ENCODE measurements at regions not wholly inside any gene's neighbourhood (a gene's known extent, or its start where the extent isn't known, plus 50 kb on each side); places are given as distances from the start of the nearest gene placed in this dataset.

DNA sequence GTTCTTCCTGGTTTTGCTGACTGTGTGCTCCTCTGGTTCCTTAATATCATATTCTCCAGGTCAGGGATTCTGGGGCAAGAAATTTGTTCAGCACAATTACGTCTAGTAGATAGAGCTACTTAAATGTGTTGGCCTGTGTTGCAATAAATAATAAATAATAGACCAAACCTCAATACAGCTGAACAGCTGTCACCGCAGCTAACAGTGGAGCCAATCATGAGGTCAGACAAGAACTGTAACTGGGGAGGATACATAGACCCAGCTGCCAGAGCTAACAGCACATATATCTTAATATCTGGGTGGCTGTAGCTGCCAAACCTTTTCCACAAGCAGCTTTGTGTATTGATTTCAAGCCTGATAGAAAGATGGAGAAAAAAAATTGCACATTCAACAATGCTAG, 1596.3 kb upstream of the PCDH20 start:
- Histone ChIP-seq H3K36me3 (no peaks in the 10 kb centered on the region), H3K9me3 (no peaks in the 10 kb centered on the region), H3K27ac (no peak overlapping the region), H3K27me3 (replicated peaks; ENCODE audit: insufficient read depth) (no peaks in the 10 kb centered on the region), H3K4me1 (replicated peaks) (no peaks in the 10 kb centered on the region), H3K4me3 (no peak overlapping the region)
- DNase-seq (ENCODE audit: low spot score): no peak
- no peak for TF ChIP-seq CTCF (IDR thresholded peaks at IDR 0.05)
- no peak for TF ChIP-seq POLR2A (IDR thresholded peaks at IDR 0.05)
- no peak for TF ChIP-seq POLR2AphosphoS5 (IDR thresholded peaks at IDR 0.05)
- intact Hi-C loops (cut with DNase I): no loop called here
- WGBS: 70% methylated on average over 2 of the region's 2 CpGs

- no peaks in the 10 kb centered on the region for H3K4me1 ChIP-seq (replicated peaks)
- H3K36me3 ChIP-seq: no peaks in the 10 kb centered on the region
- TF ChIP-seq POLR2A (IDR thresholded peaks at IDR 0.05) (no peak), CTCF (IDR thresholded peaks at IDR 0.05) (no peak)
- intact Hi-C loops (cut with DNase I): no loop called here
- no peaks in the 10 kb centered on the region for H3K9me3 ChIP-seq
- H3K27ac ChIP-seq: no peak overlapping the region
- no peak overlapping the region for H3K4me3 ChIP-seq
- no peak for DNase-seq (ENCODE audit: low spot score)
- H3K27me3 ChIP-seq (replicated peaks; ENCODE audit: insufficient read depth): no peaks in the 10 kb centered on the region
Observed at GRCh38 chr13:63010072-63010658, 1594.5 kb upstream of the PCDH20 start.

DNA sequence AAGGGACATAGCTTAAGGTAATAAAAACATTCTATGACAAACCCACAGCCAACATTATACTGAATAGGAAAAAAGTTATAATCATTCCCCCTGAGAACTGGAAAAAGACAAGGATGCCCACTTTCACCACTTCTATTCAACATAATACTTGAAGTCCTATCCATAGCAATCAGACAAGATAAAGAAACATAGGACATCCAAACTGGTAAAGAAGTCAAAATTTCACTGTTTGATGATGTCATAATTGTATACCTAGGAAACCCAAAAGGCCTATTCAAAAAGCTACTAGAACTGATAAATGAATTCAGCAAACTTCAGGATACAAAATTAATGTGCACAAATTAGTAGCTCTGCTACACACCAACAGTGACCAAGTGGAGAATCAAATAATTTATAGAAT, 1590.0 kb upstream of the PCDH20 start:
- TF ChIP-seq CTCF (IDR thresholded peaks at IDR 0.05) (no peak), POLR2AphosphoS5 (IDR thresholded peaks at IDR 0.05) (no peak), POLR2A (IDR thresholded peaks at IDR 0.05) (no peak)
- H3K9me3 ChIP-seq: no peaks in the 10 kb centered on the region
- H3K4me3 ChIP-seq: no peak overlapping the region
- no peaks in the 10 kb centered on the region for H3K4me1 ChIP-seq (replicated peaks)
- DNase-seq (ENCODE audit: low spot score): no peak
- no peaks in the 10 kb centered on the region for H3K36me3 ChIP-seq
- no peaks in the 10 kb centered on the region for H3K27me3 ChIP-seq (replicated peaks; ENCODE audit: insufficient read depth)
- intact Hi-C loops (cut with DNase I): no loop called here
- H3K27ac ChIP-seq: no peak overlapping the region

GRCh38 chr13:62997696-62998095, 1582.0 kb upstream of the PCDH20 start:
- intact Hi-C loops (cut with DNase I): no loop called here
- H3K27me3 ChIP-seq (replicated peaks; ENCODE audit: insufficient read depth): no peaks in the 10 kb centered on the region
- H3K4me3 ChIP-seq: no peak overlapping the region
- DNase-seq (ENCODE audit: low spot score): no peak
- H3K36me3 ChIP-seq: no peaks in the 10 kb centered on the region
- H3K27ac ChIP-seq: no peak overlapping the region
- H3K4me1 ChIP-seq (replicated peaks): no peaks in the 10 kb centered on the region
- WGBS: 94% methylated on average over 1 of the region's 1 CpG
- H3K9me3 ChIP-seq: no peaks in the 10 kb centered on the region
- TF ChIP-seq CTCF (IDR thresholded peaks at IDR 0.05) (no peak), POLR2AphosphoS5 (IDR thresholded peaks at IDR 0.05) (no peak), POLR2A (IDR thresholded peaks at IDR 0.05) (no peak)

GRCh38 chr13:62997038-62997599, 1581.5 kb upstream of the PCDH20 start:
- no peak overlapping the region for H3K27ac ChIP-seq
- WGBS: 84% methylated on average over 2 of the region's 2 CpGs
- H3K4me1 ChIP-seq (replicated peaks): no peaks in the 10 kb centered on the region
- no peaks in the 10 kb centered on the region for H3K27me3 ChIP-seq (replicated peaks; ENCODE audit: insufficient read depth)
- H3K4me3 ChIP-seq: no peak overlapping the region
- TF ChIP-seq POLR2AphosphoS5 (IDR thresholded peaks at IDR 0.05) (no peak), CTCF (IDR thresholded peaks at IDR 0.05) (no peak), POLR2A (IDR thresholded peaks at IDR 0.05) (no peak)
- no peak for DNase-seq (ENCODE audit: low spot score)
- no peaks in the 10 kb centered on the region for H3K9me3 ChIP-seq
- intact Hi-C loops (cut with DNase I): no loop called here
- no peaks in the 10 kb centered on the region for H3K36me3 ChIP-seq

All from prostate gland (tissue), 2 donors.